GM18507 (cell line): ENCODE measurements at regions not wholly inside any gene's neighbourhood (a gene's known extent, or its start where the extent isn't known, plus 50 kb on each side); places are given as distances from the start of the nearest gene placed in this dataset.

ENCODE experiments used
- DNase-seq: peaks from one replicate; pipeline ENCODE4 v3.0.0; 2011; ENCODE audit warnings: low read depth; ENCODE audit not compliant: insufficient read length; ENCODE audit errors: extremely low spot score
- FAIRE-seq: peaks from 2 replicates; lab custom pipeline; 2011; peaks lifted over from hg19 to GRCh38; lab: Jason Lieb, UNC

GRCh38 chr5:56530626-56531138, 284.7 kb upstream of the MAP3K1 start:
- DNase-seq (no peak), FAIRE-seq (no peak)

DNA sequence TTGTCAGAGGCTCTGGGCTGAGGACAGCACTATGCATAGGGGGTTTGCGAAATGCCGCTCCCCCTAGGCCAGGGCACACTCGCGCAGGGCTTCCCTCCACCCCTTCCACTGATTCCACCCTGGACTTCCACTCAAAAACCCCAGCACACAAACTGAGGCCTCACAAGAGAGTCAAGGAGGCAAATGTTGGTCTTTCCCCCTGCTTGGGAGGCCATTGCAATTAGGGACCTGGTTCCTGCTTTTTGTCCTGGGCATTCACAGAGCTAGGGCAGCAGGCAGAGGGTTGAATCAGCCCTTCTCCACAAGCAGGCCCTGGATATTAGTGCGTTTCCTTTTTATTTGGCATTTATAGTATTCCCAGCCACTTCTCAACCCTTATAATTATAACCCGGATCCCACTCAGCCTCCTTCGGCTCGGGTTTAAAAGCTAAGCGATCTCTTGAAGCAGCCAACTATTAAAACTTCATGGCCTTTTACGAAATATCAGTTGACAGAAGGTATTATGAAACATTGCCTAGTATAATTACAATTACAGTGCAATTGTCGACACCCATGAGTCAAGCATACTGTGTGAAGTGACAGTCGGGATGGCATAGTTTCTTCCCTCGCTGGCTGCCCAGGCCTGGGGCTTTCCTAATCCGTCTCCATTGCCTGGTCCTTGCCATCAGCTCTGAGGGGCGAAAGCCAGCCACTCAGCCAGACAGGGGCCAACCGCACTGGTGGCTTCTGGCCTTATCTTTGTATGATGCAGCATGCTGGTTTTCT, 285.5 kb upstream of the MAP3K1 start:
- DNase-seq (no peak), FAIRE-seq (no peak)

DNA sequence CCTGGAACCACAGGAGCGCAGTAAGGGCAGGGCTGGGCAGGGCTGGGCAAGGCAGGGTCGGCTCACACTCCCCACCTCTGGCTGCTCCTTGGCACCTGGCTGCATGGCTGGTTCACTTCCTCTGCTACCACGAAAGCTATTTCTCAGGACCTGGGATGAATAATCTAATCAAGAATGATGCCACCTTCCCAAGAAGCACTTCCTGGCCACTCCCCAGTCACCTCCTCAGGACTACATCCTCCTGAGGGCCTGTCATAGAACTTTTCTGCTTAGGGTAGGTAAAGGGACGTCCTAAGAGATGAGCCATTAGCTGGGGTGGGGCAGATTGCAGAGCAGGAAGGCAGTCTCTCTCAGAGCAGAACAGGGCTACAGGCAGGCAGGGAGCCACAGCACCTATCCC, 288.2 kb upstream of the MAP3K1 start:
- no peak for DNase-seq

GRCh38 chr5:56525113-56525512, 290.2 kb upstream of the MAP3K1 start:
- DNase-seq, result no peak
- FAIRE-seq, result no peak

More for the DNA sequence above, 288.2 kb upstream of the MAP3K1 start:
- no peak for FAIRE-seq

GRCh38 chr5:56523790-56524575, 290.9 kb upstream of the ANKRD55 start:
- no peak for FAIRE-seq
- DNase-seq, result no peak

- FAIRE-seq, result no peak
- no peak for DNase-seq
Measured at GRCh38 chr5:56522960-56523359, 289.8 kb upstream of the ANKRD55 start.

DNA sequence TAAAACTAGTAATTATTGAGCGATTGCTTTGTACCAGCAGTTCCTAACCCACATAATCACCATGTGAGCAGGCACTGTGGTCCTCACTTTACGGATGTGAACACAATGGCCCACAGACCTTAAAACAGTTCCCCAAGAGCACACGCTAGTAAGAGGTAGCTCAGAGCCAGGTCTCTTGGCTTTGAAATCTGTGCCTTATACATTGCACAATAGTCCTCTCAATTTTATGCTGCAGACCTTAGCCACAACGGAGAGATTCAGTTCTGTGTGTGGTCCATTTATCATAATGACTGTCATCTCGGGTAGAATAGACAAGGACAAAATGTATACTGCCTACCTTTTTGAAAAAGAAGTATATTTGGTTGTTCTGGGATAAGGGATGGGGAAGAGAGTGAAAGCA, 289.0 kb upstream of the ANKRD55 start:
- FAIRE-seq, result no peak

GRCh38 chr5:56520986-56521730, 288.0 kb upstream of the ANKRD55 start:
- DNase-seq, result no peak
- no peak for FAIRE-seq

More for the DNA sequence above, 289.0 kb upstream of the ANKRD55 start:
- no peak for DNase-seq

GRCh38 chr5:56518820-56519219, 285.7 kb upstream of the ANKRD55 start:
- FAIRE-seq (no peak), DNase-seq (no peak)

- DNase-seq (no peak), FAIRE-seq (no peak)
Measured at GRCh38 chr5:56517011-56517416, 283.9 kb upstream of the ANKRD55 start.

GRCh38 chr5:56516441-56516840, 283.3 kb upstream of the ANKRD55 start:
- FAIRE-seq (no peak), DNase-seq (no peak)

DNA sequence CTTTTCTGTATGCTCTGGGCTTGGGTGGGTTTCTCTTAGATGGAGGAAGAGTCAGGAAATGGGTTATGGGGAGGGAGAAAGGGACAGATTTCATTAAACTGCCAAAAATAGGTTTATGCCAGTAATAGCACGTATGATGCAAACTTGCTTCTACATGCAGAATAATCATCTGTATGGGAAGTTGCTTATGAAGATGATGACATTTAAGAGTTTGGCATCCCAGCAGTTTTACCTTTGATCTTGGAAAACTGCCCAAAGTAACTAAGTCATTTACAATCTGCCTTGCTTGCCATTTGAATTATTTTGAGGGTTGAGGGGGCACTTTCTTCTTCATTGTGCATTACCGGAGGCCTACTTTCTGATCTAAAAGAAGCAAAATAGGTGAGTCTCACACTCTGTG, 282.9 kb upstream of the ANKRD55 start:
- DNase-seq (no peak), FAIRE-seq (no peak)

DNA sequence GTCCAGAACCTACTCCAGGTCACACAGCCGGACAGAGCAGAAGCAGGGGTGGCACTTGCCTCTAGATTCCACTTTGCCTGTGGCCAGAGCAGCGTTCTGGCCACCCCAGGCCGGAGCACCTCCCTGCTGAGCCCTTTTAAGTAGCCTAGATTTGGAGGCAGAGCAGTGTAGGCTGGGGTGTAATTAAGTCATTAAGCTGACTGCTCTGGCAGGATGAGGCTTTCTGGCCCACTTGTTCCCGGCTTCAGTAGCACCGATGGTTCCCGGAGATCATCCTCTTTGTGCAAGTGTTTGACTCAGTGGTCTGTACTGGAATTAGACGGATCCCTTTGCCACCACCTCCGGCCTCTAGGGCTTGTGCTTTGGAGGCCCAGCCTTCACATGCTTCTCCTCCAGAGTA, 281.9 kb upstream of the ANKRD55 start:
- no peak for FAIRE-seq

DNA sequence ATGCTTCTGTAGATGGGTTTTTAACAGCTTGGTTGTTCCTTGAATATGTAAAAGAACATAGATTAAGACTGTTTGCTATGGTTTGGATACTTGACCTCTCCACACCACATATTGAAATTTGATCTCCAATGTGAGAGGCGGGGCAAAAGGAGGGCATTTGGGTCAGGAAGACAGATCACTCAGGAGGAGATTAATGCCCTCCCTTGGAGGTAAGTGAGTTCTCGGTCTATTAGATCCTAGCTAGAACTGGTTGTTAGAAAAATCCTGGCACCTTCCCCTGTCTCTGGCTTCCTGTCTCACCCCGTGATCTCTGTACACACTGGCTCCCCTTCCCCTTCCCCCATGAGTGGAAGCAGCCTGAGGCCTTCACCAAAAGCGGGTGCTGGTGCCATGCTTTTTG, 281.1 kb upstream of the ANKRD55 start:
- DNase-seq (no peak), FAIRE-seq (no peak)

More for the DNA sequence above, 281.9 kb upstream of the ANKRD55 start:
- DNase-seq, result no peak

- DNase-seq (no peak), FAIRE-seq (no peak)
Measured at GRCh38 chr5:56513141-56513540, 280.0 kb upstream of the ANKRD55 start.

- FAIRE-seq, result no peak
- DNase-seq, result no peak
Measured at GRCh38 chr5:56512313-56512996, 279.3 kb upstream of the ANKRD55 start.

DNA sequence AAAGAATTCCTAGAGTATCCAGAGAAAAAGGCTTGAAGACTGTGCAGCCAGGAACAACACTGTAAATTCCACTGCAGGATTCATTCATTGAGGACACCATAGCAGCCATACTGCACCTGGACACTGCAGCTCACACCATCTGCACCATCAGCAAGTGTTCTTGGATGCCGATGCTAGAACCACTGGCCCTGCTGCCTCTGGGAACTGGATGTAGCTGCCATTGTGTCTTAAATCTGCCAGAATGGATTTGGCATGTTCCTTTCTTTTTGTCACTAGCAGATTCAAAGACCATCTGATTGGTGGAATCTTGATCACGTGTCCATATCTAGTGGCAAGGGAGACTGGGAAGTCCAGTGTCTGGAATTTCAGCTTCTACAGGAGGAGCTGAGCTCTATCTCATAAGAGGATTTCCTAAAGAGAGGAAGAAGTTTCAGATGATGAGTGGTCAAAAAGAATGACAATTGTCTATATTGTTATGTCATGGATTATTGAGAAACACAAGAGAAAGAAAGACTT, 278.3 kb upstream of the ANKRD55 start:
- DNase-seq (no peak), FAIRE-seq (no peak)

DNA sequence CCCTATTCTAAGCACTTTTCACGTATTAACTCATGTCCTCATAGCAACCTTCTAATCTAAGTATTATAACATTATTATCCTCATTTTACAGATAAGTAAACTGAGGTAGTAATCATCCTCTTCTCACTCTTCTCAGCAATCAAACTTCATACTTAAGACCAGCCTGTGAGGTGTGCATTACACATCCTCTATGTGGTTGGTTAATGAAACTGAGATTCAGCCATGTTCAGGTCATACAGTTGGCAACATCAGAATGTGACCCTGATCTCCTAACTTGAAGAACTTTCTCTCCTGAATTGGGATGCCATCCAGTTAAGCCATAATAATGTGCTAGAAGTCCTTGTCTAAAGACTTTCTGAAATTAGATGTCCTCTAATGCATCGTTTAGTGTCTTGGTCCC, 275.1 kb upstream of the ANKRD55 start:
- FAIRE-seq (no peak), DNase-seq (no peak)

DNA sequence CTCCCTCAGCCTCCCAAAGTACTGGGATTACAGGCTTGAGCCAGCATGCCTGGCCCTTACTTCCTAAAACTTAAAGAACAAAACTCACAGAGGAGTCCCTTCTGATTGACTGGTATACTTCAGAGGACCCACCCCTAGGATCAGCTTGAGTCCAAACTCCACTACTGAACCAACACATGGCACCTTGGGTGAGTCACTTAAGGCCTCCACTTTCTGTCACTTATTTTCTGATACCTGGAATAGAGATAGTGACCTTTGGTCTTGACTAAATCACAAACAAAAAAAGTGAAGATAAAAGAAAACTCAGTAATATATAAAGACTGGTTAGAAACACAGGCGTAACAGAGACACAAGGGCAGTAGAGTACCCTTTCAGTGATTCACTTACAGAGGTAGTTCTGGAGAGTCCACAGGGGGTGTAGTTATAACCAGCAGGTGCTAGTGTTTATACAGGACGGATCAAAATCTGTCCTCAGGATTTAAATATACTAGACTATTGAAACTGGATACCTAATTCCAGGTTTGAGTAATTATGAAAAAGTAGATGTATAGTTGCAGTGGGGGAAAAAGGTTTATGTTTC, 274.3 kb upstream of the ANKRD55 start:
- no peak for FAIRE-seq
- DNase-seq, result no peak
